ENCODE measurements at regions not wholly inside any gene's neighbourhood (a gene's known extent, or its start where the extent isn't known, plus 50 kb on each side); places are given as distances from the start of the nearest gene placed in this dataset.

- H3K4me3 ChIP-seq (ENCODE audit: control insufficient read depth, low read depth, low read length): no peak overlapping the region
- DNase-seq (ENCODE audit: low read depth): no peak
- TF ChIP-seq, protein P1, sequence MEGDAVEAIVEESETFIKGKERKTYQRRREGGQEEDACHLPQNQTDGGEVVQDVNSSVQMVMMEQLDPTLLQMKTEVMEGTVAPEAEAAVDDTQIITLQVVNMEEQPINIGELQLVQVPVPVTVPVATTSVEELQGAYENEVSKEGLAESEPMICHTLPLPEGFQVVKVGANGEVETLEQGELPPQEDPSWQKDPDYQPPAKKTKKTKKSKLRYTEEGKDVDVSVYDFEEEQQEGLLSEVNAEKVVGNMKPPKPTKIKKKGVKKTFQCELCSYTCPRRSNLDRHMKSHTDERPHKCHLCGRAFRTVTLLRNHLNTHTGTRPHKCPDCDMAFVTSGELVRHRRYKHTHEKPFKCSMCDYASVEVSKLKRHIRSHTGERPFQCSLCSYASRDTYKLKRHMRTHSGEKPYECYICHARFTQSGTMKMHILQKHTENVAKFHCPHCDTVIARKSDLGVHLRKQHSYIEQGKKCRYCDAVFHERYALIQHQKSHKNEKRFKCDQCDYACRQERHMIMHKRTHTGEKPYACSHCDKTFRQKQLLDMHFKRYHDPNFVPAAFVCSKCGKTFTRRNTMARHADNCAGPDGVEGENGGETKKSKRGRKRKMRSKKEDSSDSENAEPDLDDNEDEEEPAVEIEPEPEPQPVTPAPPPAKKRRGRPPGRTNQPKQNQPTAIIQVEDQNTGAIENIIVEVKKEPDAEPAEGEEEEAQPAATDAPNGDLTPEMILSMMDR (IDR thresholded peaks at IDR 0.05; ENCODE audit: control insufficient read depth, insufficient read depth, low read depth, low read length, missing control alignments): no peak
Measured at GRCh38 chr5:116842514-116842961, 267.9 kb upstream of the SEMA6A start.

DNA sequence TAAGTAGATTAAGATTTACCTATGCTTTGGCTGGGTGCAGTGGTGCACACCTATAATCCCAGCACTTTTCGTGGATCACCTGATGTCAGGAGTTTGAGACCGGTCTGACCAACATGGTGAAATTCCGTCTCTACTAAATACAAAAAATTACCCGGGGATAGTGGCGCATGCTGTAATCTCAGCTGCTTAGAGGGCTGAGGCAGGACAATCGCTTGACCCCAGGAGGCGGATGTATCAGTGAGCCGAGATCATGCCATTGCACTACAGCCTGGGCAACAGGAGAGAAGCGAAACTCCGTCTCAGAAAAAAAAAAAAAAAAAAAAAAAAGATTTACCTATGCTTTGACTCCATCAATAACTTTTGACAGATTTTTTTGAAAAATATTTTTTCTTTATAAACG is 267.1 kb upstream of the SEMA6A start:
- TF ChIP-seq, protein P1 (IDR thresholded peaks at IDR 0.05; ENCODE audit: control insufficient read depth, insufficient read depth, low read depth, low read length, missing control alignments): no peak
- no peak overlapping the region for H3K4me3 ChIP-seq (ENCODE audit: control insufficient read depth, low read depth, low read length)
- DNase-seq (ENCODE audit: low read depth): no peak

DNA sequence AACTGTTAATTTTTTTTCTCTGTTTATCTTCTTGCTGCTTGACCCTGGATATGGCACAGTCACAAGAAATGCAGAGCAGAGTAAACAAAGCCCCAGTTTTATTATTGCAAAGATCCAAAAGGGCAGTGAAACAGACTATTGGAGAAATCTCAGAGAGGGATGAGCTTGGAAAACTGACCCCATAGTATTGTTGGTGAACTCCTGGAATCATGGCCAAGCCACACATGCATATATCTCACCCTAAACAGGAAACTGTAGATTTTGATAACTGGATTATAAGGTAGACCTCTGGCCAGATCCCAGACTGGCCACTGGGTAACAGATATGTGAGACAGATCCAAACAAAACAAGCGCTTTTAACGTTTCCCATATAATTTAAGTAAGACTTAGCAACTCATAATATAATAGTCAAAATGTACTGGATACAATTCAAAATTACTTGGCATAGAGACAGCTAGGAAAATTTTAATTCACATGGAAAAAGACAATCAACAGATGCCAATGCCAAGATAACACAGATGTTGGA is 263.5 kb upstream of the SEMA6A start:
- TF ChIP-seq, protein P1 (IDR thresholded peaks at IDR 0.05; ENCODE audit: control insufficient read depth, insufficient read depth, low read depth, low read length, missing control alignments): no peak
- DNase-seq (ENCODE audit: low read depth): no peak
- H3K4me3 ChIP-seq (ENCODE audit: control insufficient read depth, low read depth, low read length): no peak overlapping the region

DNA sequence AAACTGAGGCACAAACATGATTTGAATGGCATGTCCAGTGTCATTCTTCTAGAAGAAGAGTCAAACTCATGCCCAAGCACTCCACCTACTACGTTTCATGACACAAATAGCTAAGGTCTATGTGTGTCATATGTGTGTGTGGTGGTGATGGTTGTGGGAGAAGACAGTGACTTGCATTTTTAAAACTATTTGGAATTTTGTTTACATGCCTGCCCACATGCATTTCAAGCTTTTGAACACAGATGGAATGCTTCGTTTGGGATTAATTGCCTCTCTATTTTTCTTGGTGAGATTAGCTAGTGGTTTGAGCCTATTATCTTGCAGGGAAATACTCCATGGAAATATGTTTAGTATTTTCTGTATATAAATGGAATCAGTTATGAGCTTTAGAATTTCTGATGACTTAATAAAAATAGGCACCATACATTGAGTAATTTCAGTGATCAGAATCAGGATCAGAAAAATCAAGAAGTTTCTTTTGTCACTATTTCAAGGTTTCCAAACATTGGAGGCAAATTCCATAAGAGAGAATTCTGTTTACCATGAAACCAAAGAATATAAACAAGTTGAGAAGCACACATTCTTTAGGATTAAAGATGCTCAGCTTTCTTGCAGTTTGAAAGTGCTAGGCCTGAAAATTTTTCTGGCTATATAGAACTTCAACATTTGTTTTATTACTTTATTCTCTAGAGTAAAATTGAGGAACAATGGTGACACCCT is 260.3 kb upstream of the SEMA6A start:
- H3K4me3 ChIP-seq (ENCODE audit: control insufficient read depth, low read depth, low read length): no peak overlapping the region
- TF ChIP-seq, protein P1 (IDR thresholded peaks at IDR 0.05; ENCODE audit: control insufficient read depth, insufficient read depth, low read depth, low read length, missing control alignments): no peak
- DNase-seq (ENCODE audit: low read depth): no peak

- no peak for DNase-seq (ENCODE audit: low read depth)
- TF ChIP-seq, protein P1 (IDR thresholded peaks at IDR 0.05; ENCODE audit: control insufficient read depth, insufficient read depth, low read depth, low read length, missing control alignments): no peak
- H3K4me3 ChIP-seq (ENCODE audit: control insufficient read depth, low read depth, low read length): no peak overlapping the region
Measured at GRCh38 chr5:116830079-116830478, 255.5 kb upstream of the SEMA6A start.

DNA sequence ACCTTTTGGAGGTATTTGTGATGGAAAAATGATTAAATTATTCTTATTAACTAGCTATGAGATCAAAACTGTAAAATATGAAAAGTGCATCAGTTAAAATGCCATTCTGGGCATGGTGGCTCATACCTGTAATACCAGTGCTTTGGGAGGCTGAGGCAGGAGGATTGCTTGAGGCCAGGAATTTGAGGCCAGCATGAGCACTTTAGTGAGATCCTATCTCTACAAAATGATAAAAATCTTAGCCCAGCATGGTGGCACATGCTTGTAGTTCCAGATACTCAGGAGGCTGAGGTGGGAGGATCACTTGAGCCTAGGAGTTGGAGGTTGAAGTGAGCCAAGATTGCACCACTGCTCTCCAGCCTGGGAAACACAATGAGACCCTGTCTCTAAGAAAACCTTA is 252.5 kb upstream of the SEMA6A start:
- DNase-seq (ENCODE audit: low read depth): no peak
- no peak overlapping the region for H3K4me3 ChIP-seq (ENCODE audit: control insufficient read depth, low read depth, low read length)
- TF ChIP-seq, protein P1 (IDR thresholded peaks at IDR 0.05; ENCODE audit: control insufficient read depth, insufficient read depth, low read depth, low read length, missing control alignments): no peak
